ENCODE measurements at regions not wholly inside any gene's neighbourhood (a gene's known extent, or its start where the extent isn't known, plus 50 kb on each side); places are given as distances from the start of the nearest gene placed in this dataset.
"Not testable (repeated sequence)": the region's sequence is repeated elsewhere in the genome, so short reads cannot be mapped to it uniquely, and the experiment has no call there.

DNA sequence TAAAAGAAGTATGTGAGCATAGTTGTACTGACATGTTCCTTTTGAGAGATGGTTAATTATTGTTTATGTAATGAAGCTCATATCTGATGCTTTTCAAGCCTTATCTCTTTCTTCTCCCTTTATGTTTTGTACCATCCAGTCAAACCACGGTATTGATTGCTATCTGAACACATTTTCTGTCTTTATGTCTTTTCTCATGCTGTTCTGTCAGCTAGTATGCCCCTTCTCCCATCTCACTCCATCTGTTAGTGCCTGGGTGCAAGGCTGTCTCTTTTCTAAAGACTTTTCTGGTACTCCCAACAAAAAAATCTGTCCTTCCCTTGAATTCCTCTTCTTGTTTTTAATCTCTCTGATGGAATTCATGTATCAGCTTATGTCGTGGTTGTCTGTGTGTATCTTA is 883.8 kb upstream of the IGFBP7 start:
- no peak for DNase-seq

GRCh38 chr4:57989430-57989829 is 879.2 kb upstream of the IGFBP7 start:
- no peak for DNase-seq

DNA sequence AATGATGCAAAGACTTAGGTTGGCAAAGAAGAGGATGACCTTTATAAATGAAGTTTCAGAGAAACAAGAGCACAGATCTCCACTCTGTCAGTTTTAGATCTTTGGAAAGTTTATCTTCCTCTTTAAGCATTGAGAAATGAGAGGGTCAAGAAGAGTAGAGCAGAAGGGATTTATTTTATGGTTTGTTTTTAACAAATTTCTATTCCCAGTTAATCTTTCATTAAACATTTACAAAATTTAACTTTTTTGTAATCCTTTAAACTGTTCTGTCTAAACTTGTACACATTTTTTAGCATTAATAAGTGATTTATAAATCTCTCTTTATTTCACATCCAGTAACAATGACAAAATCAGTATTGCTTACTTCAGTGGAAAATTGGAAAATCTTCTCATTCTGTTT is 875.0 kb upstream of the IGFBP7 start:
- no peak for DNase-seq

- no peak for DNase-seq
These were observed 870.9 kb upstream of the IGFBP7 start for GRCh38 chr4:57981123-57981522.

DNA sequence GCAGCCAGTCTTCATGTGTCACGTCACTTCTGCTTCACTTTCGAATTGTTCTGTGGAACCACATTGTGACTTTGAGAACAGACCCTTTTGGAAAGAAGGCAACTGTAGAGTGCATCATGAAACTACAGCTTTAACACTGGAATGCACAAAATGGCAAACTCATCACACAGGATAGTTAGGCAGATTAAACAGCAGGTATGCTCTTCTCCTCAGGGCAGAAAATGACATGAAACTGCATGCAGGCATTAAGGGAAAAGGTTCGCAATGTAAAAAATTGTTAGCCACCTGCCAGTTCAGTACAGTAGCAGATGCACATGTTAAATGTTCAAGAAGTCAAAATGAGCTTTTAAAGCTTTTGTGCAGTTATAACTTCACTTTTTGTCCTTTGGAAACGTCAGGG is 864.6 kb upstream of the IGFBP7 start:
- no peak for DNase-seq

DNA sequence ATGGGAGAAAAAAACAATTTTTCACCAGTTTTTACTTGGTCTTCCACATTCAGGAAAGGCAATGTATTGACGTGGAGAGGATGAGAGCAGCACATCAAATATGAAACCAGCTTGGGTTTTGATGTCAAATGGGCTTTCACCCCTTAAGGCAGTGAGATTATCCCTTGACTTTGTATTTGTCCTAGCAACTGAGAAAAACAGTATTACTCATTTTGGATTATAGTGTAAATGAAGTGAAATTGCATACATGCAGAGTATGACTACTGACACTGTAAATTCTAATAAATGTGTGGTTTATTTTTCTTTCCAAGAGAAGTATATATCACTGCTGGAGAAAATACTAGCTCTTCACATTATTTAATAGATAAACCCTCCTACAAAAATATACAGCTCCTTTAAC is 863.6 kb upstream of the IGFBP7 start:
- DNase-seq, result no peak

DNA sequence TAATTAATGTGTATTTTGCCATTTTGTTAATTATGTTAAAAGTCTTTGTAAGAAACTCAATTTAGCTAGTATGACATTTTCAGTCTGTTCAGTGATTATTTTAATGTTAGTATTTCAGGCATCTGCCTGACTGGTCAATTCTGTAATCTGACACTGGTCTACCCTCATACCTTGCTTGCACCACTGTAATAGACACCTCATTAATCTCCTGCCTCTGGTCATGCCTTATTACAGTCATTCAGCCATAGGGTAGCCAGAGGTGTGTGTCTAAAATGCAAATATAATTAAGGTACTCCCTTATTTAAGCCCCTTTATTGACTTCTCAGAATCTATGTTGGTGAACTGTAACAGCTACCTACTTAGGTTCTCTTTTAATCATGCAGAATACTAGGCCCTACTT is 861.1 kb upstream of the IGFBP7 start:
- no peak for DNase-seq

- no peak for DNase-seq
These were observed 857.0 kb upstream of the IGFBP7 start for GRCh38 chr4:57966987-57967760.

DNA sequence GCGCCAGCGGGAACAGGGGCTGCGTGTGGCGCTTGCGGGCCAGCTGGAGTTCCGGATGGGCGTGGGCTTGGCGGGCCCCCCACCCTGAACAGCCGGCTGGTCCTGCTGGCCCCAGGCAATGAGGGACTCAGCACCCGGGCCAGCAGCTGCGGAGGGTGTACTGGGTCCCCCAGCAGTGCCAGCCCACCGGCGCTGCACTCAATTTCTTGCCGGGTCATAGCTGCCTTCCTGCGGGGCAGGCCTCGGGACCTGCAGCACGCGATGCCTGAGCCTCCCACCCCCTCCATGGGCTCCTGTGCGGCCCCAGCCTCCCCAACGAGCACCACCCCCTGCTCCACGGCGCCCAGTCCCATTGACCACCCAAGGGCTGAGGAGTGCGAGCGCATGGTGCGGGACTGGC is 855.2 kb upstream of the IGFBP7 start:
- DNase-seq, result not testable (repeated sequence)

- DNase-seq, result no peak
These were observed 835.1 kb upstream of the IGFBP7 start for GRCh38 chr4:57945298-57945697.

DNA sequence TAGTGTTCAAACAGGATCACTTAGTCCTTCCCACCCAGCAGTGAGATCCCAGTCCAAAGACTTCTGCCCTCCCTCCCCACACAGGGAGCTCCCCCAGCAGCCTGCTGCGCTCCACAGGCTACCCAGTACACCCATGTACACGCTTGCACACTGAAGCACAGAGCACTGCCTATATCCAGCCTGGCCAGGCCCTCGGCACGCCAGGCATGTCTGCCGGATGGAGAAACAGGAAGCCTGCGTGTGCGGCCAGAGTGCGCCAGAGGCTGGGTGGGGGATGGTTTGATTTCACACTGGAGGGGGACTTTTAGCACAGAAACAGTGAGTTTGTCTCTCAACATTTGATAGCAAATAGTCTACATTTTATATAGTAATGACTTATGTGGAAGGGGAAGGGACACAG is 833.5 kb upstream of the IGFBP7 start:
- DNase-seq, result no peak

- DNase-seq, result not testable (repeated sequence)
These were observed 827.1 kb upstream of the IGFBP7 start for GRCh38 chr4:57937326-57937725.

DNA sequence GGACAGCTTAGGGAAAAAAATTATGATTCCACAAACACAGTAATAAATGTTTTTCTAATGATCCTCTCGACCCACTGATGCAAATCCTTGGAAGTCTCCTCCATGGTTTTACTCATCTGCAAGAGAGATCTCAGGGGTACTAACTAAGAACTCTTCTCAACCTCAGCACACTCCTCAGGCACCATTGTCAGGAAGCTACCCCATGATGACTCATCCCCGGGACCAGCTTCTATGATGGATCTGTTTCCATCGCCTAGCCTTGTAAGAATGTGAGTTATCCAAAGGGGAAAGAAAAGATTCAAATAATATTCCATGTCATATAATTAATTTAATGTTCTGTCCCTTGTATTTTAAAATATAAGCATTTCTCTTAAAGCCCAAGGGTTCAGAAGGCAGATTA is 816.1 kb upstream of the IGFBP7 start:
- no peak for DNase-seq

- DNase-seq, result no peak
These were observed 814.8 kb upstream of the IGFBP7 start for GRCh38 chr4:57924951-57925350.

DNA sequence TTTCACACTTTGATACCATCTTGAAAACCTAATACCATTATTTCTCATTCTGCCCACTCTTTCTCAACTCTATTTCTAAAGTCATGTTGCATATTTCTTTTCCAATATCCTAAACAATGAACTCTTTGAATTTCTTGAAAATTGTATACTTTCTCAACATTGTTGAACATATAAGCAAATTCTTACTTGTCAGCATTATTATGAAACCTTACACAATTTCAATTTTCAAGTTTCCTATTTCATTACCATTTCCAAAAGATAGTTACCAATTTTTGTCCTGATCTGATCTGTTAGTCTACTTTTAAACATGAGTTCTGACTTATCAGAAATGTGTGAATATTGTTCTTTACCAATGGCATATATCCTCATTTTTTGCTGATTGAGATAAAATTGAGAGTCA is 806.3 kb upstream of the IGFBP7 start:
- no peak for DNase-seq

DNA sequence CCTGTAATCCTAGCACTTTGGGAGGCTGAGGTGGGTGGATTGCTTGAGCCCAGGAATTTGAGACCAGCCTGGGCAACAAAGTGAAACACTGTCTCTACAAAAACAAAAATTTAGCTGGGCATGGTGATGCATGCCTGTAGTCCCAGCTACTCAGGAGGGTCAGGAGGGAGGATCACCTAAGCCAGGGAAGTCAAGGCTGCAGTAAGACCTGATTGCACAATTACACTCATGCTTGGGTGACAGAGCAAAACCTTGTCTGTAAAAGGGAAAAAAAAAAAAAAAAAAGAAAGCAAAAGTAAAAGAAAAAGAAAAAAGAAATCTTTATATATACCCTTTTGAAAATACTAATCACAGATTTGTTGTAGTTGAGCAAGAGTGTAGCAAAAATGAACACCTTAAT is 801.0 kb upstream of the IGFBP7 start:
- DNase-seq, result no peak

DNA sequence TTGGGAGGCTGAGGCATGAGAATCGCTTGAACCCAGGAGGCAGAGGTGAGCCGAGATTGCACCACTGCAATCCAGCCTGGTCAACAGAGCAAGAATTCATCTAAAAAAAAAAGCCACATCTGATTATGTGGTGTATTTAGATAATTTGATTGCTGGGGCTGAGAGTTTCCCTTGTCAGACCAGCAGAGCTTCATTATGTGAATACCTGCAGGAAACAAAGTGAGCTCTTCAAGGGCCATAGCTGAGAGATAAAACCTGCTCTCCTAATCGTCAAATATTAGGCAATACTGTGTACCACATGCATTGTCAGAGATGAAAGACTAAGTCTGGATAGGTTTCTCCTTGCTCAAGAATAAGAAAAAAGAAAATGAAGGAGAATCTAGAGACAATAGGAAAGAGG is 800.0 kb upstream of the IGFBP7 start:
- DNase-seq, result no peak

GRCh38 chr4:57905965-57906364 is 795.8 kb upstream of the IGFBP7 start:
- DNase-seq, result no peak

- no peak for DNase-seq
These were observed 766.9 kb upstream of the IGFBP7 start for GRCh38 chr4:57877047-57877458.

DNA sequence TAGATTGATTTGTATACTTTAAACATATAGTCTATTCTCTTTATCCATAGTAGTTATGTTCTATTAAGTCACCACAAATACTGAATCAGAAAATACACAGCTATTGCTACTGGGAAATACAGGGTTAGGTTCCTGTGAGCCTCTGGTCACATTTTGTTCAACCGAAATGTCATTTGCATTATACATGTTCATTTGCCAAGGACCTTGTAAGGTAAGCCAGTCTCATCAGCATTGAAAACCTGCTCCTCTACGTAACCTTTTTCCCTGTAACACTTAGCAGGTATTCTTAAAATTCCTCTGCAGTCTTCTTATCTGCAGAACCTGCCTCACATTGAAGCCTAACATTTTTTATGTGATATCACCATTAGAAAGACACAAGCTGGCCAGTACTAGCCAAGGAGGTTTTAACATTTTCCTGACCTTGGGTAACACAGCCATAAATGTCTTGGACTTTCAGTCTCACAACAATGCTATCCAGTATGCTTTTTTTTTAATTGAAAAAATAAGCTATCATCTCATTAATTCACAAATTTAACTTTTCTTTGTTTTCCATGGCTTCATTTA is 765.7 kb upstream of the IGFBP7 start:
- no peak for DNase-seq

DNA sequence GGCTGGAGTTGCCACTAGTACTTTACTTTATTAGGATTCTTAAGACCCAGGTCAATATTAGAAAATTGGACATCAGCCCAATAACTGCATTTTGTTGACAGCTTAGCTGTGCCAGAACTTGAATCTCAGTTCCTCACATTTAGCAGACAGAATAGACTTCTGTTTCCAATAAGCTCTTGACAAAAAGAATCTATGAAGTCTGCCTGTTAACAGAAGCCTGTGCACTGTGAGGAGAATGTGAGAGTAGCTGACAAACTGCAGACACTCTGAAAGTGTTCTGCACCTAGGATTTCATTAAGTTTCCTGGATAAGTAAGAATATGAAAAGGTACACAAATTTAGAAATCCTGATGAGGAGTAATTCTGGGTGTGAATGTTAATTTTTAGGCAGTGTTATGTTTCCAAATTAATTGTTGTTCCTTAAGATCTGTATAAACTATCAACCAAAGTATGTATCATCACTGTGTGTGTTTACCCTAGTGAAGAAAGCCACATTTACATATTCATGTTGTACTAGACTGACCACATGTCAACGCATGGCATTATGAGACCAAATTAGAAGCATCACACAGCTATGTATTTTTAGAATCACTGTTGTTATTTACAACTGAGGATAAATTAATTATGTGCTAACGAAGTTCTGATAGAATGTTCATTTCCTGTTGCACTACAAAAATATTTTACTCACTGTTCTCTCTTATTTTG is 756.4 kb upstream of the IGFBP7 start:
- DNase-seq, result no peak

DNA sequence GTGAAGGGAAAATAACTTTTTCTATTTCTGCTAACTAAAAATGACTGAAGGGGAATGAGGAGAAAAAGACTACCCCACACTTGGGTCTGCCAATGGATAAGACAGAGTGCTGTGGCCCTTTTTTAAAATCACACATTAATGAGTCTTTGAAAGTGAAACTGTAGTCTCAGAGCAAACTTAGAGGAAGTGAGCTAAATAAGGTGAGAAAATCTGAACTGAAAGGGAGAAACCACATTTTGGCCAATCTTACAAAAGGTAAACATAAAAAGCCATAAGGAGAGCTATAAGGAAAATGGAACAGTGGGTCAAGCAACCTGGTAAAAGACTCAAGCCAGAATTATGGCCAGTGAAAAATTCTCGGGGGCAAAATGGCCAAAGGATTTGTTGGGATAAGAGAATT is 755.1 kb upstream of the IGFBP7 start:
- no peak for DNase-seq

- no peak for DNase-seq
These were observed 744.6 kb upstream of the IGFBP7 start for GRCh38 chr4:57854748-57855147.

DNA sequence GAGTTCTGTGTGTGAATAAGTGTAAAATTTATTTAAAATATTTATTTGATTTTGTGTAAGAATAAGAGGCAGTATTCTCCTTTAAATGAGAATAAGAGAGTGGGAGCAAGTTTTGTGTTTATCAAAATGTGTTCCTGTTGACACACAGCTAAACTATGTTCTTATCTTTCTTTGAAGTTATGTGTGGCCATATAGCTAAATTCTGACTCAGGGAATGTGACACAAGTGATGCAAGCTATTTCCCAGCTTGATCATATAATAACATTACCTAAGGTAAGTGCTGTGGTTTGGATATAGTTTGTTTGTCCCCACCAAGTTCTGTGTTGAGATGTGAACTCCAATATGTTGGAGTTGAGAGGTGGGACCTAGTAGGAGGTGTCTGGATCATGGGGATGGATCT is 740.0 kb upstream of the IGFBP7 start:
- no peak for DNase-seq
